NCI-H446 (cell line): ENCODE measurements at regions not wholly inside any gene's neighbourhood (a gene's known extent, or its start where the extent isn't known, plus 50 kb on each side); places are given as distances from the start of the nearest gene placed in this dataset.
A peak's percentile ranks its signal among the peaks of the same experiment; 100 is the strongest.
"Not testable (repeated sequence)": the region's sequence is repeated elsewhere in the genome, so short reads cannot be mapped to it uniquely, and the experiment has no call there.

Source experiments
- DNase-seq, 2 experiments: peaks; one replicate each; lab custom pipeline; 2025; lab: John Stamatoyannopoulos, UW

- DNase-seq = no peak
Observed at GRCh38 chr4:43619219-43619618, 726.7 kb downstream of the GRXCR1 start.

GRCh38 chr4:43637893-43638292, 745.4 kb downstream of the GRXCR1 start:
- not testable (repeated sequence) for DNase-seq

GRCh38 chr4:43651991-43652390, 759.5 kb downstream of the GRXCR1 start:
- DNase-seq = no peak

GRCh38 chr4:43659547-43659946, 767.0 kb downstream of the GRXCR1 start:
- DNase-seq = not testable (repeated sequence)

GRCh38 chr4:43672265-43672885, 776.2 kb downstream of the KCTD8 start:
- not testable (repeated sequence) for DNase-seq

GRCh38 chr4:43680421-43680820, 768.2 kb downstream of the KCTD8 start:
- peak in 1 of 2 experiments; percentile 9 for DNase-seq

GRCh38 chr4:43682551-43682950, 766.1 kb downstream of the KCTD8 start:
- DNase-seq = no peak

GRCh38 chr4:43690116-43690515, 758.5 kb downstream of the KCTD8 start:
- no peak for DNase-seq

- DNase-seq = no peak
Observed at GRCh38 chr4:43693876-43694275, 754.7 kb downstream of the KCTD8 start.

GRCh38 chr4:43709443-43709842, 739.2 kb downstream of the KCTD8 start:
- no peak for DNase-seq

GRCh38 chr4:43716721-43717395, 731.8 kb downstream of the KCTD8 start:
- peak in 1 of 2 experiments; percentile 11 for DNase-seq

- no peak for DNase-seq
Observed at GRCh38 chr4:43718369-43718768, 730.2 kb downstream of the KCTD8 start.

GRCh38 chr4:43732829-43733426, 715.7 kb downstream of the KCTD8 start:
- no peak for DNase-seq

- no peak for DNase-seq
Observed at GRCh38 chr4:43742083-43742482, 706.5 kb downstream of the KCTD8 start.

GRCh38 chr4:43754566-43754965, 694.0 kb downstream of the KCTD8 start:
- DNase-seq = no peak

GRCh38 chr4:43757147-43757546, 691.5 kb downstream of the KCTD8 start:
- DNase-seq = peak in 1 of 2 experiments; percentile 21

- no peak for DNase-seq
Observed at GRCh38 chr4:43758836-43759235, 689.8 kb downstream of the KCTD8 start.

GRCh38 chr4:43763029-43763610, 685.5 kb downstream of the KCTD8 start:
- DNase-seq = peak; percentile 56 to 87

- no peak for DNase-seq
Observed at GRCh38 chr4:43765514-43765913, 683.1 kb downstream of the KCTD8 start.

- DNase-seq = no peak
Observed at GRCh38 chr4:43766648-43767047, 682.0 kb downstream of the KCTD8 start.

GRCh38 chr4:43776371-43776770, 672.2 kb downstream of the KCTD8 start:
- DNase-seq = peak in 1 of 2 experiments; percentile 39

- DNase-seq = no peak
Observed at GRCh38 chr4:43778187-43778915, 670.3 kb downstream of the KCTD8 start.
